ENCODE measurements at regions not wholly inside any gene's neighbourhood (a gene's known extent, or its start where the extent isn't known, plus 50 kb on each side); places are given as distances from the start of the nearest gene placed in this dataset.
A peak's percentile ranks its signal among the peaks of the same experiment; 100 is the strongest.

DNA sequence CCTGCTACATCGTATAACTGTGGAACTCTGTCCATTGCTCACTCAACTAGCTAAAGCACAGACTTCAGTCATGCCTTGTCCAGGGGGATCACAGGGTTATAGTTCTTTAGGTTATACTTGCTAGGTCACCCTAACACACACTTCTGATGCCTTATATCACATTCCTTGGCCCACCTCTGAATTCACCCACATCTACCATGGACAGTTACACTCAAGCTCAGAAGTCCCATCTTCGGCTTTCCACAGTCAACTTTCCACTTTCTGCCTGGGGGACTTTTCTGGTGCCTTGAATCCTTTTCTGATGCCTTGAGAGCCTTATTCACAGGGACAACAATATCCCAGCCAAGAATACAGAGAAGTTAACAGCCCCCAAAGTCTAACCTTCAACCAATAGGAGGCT is 129.2 kb upstream of the MAOA start:
- no peak for DNase-seq (ENCODE audit: insufficient read length, low spot score)
- no peak for TF ChIP-seq POU2F2 (IDR thresholded peaks at IDR 0.05; ENCODE audit: low read depth, low read length)
- TF ChIP-seq SPI1 (IDR thresholded peaks at IDR 0.05; ENCODE audit: low read depth, low read length), result no peak
- TF ChIP-seq POLR2AphosphoS5 (IDR thresholded peaks at IDR 0.05; ENCODE audit: low read depth, low read length), result no peak
- TF ChIP-seq TAF1 (IDR thresholded peaks at IDR 0.05; ENCODE audit: low read depth, low read length), result no peak
- TF ChIP-seq POLR2A (IDR thresholded peaks at IDR 0.05; ENCODE audit: low read depth, low read length), result no peak
- no peak for TF ChIP-seq PAX5 (IDR thresholded peaks at IDR 0.05; ENCODE audit: insufficient read depth, low read length, severe bottlenecking)
- no peak for FAIRE-seq

DNA sequence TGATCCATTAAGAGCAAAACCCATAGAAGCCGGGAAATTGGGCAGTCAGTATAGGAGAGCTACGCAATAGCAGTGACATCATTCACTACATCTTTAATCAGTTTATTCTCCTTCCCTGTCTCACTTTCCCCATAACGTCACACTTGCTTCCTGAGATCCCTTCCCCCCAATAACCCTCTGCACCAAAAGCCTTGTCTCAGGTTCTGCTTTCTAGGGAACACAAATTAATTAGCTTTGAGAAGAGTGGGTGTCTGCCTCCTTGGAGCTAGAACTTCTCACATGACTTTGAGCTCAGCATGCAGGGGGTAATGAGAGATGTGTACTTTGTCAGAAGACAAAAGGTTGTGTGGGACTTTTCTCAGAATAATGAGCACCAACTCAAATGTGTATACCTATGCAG is 128.3 kb upstream of the MAOA start:
- TF ChIP-seq POU2F2 (IDR thresholded peaks at IDR 0.05; ENCODE audit: low read depth, low read length) (no peak), POLR2AphosphoS5 (IDR thresholded peaks at IDR 0.05; ENCODE audit: low read depth, low read length) (no peak), POLR2A (IDR thresholded peaks at IDR 0.05; ENCODE audit: low read depth, low read length) (no peak), TAF1 (IDR thresholded peaks at IDR 0.05; ENCODE audit: low read depth, low read length) (no peak), PAX5 (IDR thresholded peaks at IDR 0.05; ENCODE audit: insufficient read depth, low read length, severe bottlenecking) (no peak), SPI1 (IDR thresholded peaks at IDR 0.05; ENCODE audit: low read depth, low read length) (no peak)
- DNase-seq (ENCODE audit: insufficient read length, low spot score) (no peak), FAIRE-seq (no peak)

DNA sequence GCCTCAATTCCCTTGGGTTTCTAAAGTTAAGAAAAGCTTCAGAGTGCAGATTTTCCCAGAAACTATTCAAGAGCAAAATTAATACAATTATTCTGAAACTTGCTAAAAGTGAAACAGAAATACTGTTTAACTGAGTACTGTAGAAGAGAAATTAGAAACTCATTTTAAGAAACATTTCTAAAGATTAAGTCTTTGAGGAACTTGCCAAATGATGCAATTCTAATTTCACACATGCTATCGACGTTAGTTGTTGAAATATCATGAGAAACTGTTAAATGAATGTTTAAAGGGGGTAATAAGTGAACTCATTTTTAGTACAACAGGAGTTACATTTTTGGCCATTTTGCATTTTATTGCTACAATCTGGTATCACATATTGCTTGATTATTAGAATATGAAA is 125.3 kb upstream of the MAOA start:
- FAIRE-seq, result no peak
- TF ChIP-seq POLR2AphosphoS5 (IDR thresholded peaks at IDR 0.05; ENCODE audit: low read depth, low read length) (no peak), POLR2A (IDR thresholded peaks at IDR 0.05; ENCODE audit: low read depth, low read length) (no peak), SPI1 (IDR thresholded peaks at IDR 0.05; ENCODE audit: low read depth, low read length) (no peak), TAF1 (IDR thresholded peaks at IDR 0.05; ENCODE audit: low read depth, low read length) (no peak), POU2F2 (IDR thresholded peaks at IDR 0.05; ENCODE audit: low read depth, low read length) (no peak), PAX5 (IDR thresholded peaks at IDR 0.05; ENCODE audit: insufficient read depth, low read length, severe bottlenecking) (no peak)
- no peak for DNase-seq (ENCODE audit: insufficient read length, low spot score)

DNA sequence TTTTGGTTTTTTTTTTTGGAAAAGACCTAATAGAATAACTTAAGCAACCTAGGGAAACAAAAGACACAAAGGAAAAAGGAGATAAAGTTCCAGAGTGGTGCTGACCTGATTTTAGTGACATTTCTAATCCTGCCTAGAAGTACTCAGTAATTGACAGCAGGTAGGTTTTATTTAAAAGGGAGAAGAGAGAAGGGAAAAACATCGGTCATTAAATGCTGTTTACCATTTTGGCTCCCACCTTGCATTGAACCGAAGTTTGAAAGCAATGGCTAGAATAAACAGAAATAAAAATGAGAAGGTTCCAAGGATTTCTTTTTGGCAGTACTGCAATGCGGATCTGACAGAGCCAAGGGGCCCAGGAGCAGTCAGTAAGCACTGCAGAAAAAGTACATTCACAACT is 115.8 kb upstream of the MAOA start:
- DNase-seq (ENCODE audit: insufficient read length, low spot score), result no peak
- no peak for TF ChIP-seq POLR2A (IDR thresholded peaks at IDR 0.05; ENCODE audit: low read depth, low read length)
- no peak for TF ChIP-seq TAF1 (IDR thresholded peaks at IDR 0.05; ENCODE audit: low read depth, low read length)
- TF ChIP-seq POU2F2 (IDR thresholded peaks at IDR 0.05; ENCODE audit: low read depth, low read length), result no peak
- TF ChIP-seq SPI1 (IDR thresholded peaks at IDR 0.05; ENCODE audit: low read depth, low read length), result no peak
- no peak for TF ChIP-seq POLR2AphosphoS5 (IDR thresholded peaks at IDR 0.05; ENCODE audit: low read depth, low read length)
- TF ChIP-seq PAX5 (IDR thresholded peaks at IDR 0.05; ENCODE audit: insufficient read depth, low read length, severe bottlenecking), result no peak
- no peak for FAIRE-seq

DNA sequence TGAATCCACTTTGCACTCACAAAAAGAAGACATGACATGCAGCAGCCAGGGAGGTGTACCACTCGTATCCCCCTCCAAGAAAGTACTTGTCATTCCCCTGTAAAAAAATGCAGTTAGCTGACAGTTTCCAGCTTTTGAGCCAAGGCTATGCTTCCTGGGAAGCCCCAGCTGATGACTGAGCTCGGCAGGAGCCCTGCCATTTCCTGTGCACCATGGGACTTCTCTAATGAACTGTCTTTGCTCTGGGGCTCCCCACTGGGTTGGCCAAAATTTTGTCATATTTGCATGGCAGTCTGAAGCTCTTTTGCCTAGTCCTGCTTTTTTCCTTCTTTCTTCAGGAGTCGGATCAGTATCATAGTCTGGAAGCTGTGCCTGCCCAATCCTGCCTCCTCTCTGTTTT is 104.5 kb upstream of the MAOA start:
- DNase-seq (ENCODE audit: insufficient read length, low spot score) (no peak), FAIRE-seq (no peak)
- TF ChIP-seq PAX5 (IDR thresholded peaks at IDR 0.05; ENCODE audit: insufficient read depth, low read length, severe bottlenecking) (no peak), TAF1 (IDR thresholded peaks at IDR 0.05; ENCODE audit: low read depth, low read length) (no peak)

DNA sequence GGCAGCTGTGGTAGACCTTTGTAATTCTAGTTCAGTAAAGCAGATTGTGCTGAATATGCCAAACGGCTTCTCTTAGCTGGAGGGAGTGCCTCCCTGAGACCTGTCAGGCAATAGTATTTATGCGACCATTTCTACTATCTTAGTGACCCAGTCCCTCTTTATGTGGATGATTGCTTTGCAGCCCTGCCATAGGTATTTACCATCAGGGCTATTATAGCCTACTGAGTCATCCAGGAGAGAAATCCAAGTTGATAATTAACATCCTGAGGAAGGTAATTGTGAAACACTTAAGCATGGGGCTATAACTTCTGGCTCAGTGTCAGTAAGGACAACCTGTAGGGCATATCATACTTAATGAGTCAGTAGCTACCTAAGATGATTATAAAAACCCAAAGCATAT is 103.9 kb upstream of the MAOA start:
- no peak for DNase-seq (ENCODE audit: insufficient read length, low spot score)
- no peak for TF ChIP-seq TAF1 (IDR thresholded peaks at IDR 0.05; ENCODE audit: low read depth, low read length)
- TF ChIP-seq SPI1 (IDR thresholded peaks at IDR 0.05; ENCODE audit: low read depth, low read length), result no peak
- TF ChIP-seq POLR2A (IDR thresholded peaks at IDR 0.05; ENCODE audit: low read depth, low read length), result no peak
- no peak for TF ChIP-seq POU2F2 (IDR thresholded peaks at IDR 0.05; ENCODE audit: low read depth, low read length)
- TF ChIP-seq POLR2AphosphoS5 (IDR thresholded peaks at IDR 0.05; ENCODE audit: low read depth, low read length), result no peak
- no peak for TF ChIP-seq PAX5 (IDR thresholded peaks at IDR 0.05; ENCODE audit: insufficient read depth, low read length, severe bottlenecking)
- no peak for FAIRE-seq

DNA sequence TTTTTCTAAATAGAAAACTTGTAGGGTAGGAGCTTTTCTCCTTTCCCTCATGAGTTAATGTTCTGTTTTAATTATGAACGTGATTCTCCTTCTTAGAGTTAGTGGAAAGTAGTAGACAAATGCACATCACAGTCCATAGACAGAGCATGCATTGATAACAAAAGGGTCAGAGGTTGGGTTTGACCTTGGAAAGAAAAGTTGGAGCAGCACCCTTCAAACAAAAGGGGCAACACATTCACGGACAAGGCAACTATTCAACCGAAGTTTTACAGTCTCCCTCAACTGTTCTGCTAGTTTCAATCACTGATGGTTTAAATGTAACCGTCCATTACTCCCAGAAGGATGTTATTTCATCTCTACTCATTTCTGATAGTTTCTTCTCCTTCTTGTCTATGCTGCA is 103.4 kb upstream of the MAOA start:
- no peak for FAIRE-seq
- TF ChIP-seq POLR2AphosphoS5 (IDR thresholded peaks at IDR 0.05; ENCODE audit: low read depth, low read length), result no peak
- TF ChIP-seq POLR2A (IDR thresholded peaks at IDR 0.05; ENCODE audit: low read depth, low read length), result no peak
- TF ChIP-seq PAX5 (IDR thresholded peaks at IDR 0.05; ENCODE audit: insufficient read depth, low read length, severe bottlenecking), result no peak
- no peak for TF ChIP-seq TAF1 (IDR thresholded peaks at IDR 0.05; ENCODE audit: low read depth, low read length)
- DNase-seq (ENCODE audit: insufficient read length, low spot score), result no peak

DNA sequence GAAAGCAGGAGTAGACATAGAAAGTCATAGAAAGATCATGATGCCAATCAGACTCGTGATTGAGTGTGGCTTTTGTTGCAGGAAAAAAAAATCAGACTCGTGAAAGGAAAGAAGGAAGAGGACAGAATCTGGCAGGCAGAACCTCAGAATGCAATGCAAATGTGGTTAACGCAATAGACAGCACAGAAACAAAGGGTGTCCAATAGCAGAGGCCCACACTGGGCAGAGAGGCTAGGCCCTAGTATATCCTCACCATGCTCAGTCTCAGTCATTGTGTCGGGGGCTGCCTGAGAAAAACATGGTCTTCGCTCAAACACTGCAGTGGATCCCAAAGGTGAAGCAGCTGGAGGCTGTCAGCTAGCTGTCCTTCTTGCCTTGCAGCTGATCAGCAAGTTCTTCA is 102.8 kb upstream of the MAOA start:
- TF ChIP-seq PAX5 (IDR thresholded peaks at IDR 0.05; ENCODE audit: insufficient read depth, low read length, severe bottlenecking) (no peak), POLR2A (IDR thresholded peaks at IDR 0.05; ENCODE audit: low read depth, low read length) (no peak), SPI1 (IDR thresholded peaks at IDR 0.05; ENCODE audit: low read depth, low read length) (no peak), POU2F2 (IDR thresholded peaks at IDR 0.05; ENCODE audit: low read depth, low read length) (no peak), TAF1 (IDR thresholded peaks at IDR 0.05; ENCODE audit: low read depth, low read length) (no peak), POLR2AphosphoS5 (IDR thresholded peaks at IDR 0.05; ENCODE audit: low read depth, low read length) (no peak)
- FAIRE-seq, result no peak
- DNase-seq (ENCODE audit: insufficient read length, low spot score), result no peak

DNA sequence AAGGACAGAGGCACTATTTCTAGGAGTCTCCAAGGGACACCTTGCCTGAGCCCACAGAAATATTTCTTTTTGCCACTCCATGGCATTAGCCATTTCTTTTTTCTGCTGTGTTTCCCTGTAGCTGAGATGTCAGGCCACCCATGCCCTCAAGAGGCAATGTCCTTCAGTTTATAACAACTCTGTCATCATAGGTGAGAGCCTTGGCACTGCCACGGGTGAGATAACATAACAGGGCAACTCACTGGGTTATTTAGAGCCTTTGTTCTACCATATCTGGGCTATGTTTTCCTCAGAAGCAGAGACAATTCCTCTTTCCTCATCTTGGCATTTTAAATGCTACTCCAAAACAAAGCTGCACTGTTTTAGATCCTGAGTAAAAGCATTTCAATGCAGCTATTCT is 99.9 kb upstream of the MAOA start:
- no peak for DNase-seq (ENCODE audit: insufficient read length, low spot score)
- no peak for TF ChIP-seq TAF1 (IDR thresholded peaks at IDR 0.05; ENCODE audit: low read depth, low read length)
- no peak for TF ChIP-seq POLR2A (IDR thresholded peaks at IDR 0.05; ENCODE audit: low read depth, low read length)
- no peak for TF ChIP-seq POLR2AphosphoS5 (IDR thresholded peaks at IDR 0.05; ENCODE audit: low read depth, low read length)
- TF ChIP-seq SPI1 (IDR thresholded peaks at IDR 0.05; ENCODE audit: low read depth, low read length), result no peak
- no peak for TF ChIP-seq PAX5 (IDR thresholded peaks at IDR 0.05; ENCODE audit: insufficient read depth, low read length, severe bottlenecking)
- TF ChIP-seq POU2F2 (IDR thresholded peaks at IDR 0.05; ENCODE audit: low read depth, low read length), result no peak
- FAIRE-seq, result no peak

DNA sequence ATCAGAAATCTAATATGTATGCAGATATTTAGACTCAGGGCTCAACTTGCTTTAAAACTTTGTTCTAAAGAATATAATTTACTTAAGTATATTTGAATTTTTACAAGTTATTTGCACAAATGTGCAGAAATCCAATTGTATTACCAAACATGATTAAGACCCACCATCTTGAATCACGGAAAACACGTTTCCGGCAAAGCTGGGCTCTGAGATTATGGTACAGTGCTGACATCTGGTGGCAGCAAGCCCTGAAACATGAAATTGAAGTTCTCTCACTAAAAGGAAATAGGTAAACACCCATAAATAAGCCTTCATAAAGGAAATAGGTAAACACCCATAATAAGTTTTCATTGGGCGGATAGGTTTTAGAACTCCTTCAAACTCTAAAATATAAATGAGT is 98.3 kb upstream of the MAOA start:
- TF ChIP-seq PAX5 (IDR thresholded peaks at IDR 0.05; ENCODE audit: insufficient read depth, low read length, severe bottlenecking), result no peak
- TF ChIP-seq POU2F2 (IDR thresholded peaks at IDR 0.05; ENCODE audit: low read depth, low read length), result no peak
- no peak for TF ChIP-seq SPI1 (IDR thresholded peaks at IDR 0.05; ENCODE audit: low read depth, low read length)
- TF ChIP-seq POLR2A (IDR thresholded peaks at IDR 0.05; ENCODE audit: low read depth, low read length), result no peak
- no peak for TF ChIP-seq TAF1 (IDR thresholded peaks at IDR 0.05; ENCODE audit: low read depth, low read length)
- no peak for TF ChIP-seq POLR2AphosphoS5 (IDR thresholded peaks at IDR 0.05; ENCODE audit: low read depth, low read length)
- FAIRE-seq (peak; percentile 83), DNase-seq (ENCODE audit: insufficient read length, low spot score) (peak; percentile 5)
